ENCODE measurements at regions not wholly inside any gene's neighbourhood (a gene's known extent, or its start where the extent isn't known, plus 50 kb on each side); places are given as distances from the start of the nearest gene placed in this dataset.

DNA sequence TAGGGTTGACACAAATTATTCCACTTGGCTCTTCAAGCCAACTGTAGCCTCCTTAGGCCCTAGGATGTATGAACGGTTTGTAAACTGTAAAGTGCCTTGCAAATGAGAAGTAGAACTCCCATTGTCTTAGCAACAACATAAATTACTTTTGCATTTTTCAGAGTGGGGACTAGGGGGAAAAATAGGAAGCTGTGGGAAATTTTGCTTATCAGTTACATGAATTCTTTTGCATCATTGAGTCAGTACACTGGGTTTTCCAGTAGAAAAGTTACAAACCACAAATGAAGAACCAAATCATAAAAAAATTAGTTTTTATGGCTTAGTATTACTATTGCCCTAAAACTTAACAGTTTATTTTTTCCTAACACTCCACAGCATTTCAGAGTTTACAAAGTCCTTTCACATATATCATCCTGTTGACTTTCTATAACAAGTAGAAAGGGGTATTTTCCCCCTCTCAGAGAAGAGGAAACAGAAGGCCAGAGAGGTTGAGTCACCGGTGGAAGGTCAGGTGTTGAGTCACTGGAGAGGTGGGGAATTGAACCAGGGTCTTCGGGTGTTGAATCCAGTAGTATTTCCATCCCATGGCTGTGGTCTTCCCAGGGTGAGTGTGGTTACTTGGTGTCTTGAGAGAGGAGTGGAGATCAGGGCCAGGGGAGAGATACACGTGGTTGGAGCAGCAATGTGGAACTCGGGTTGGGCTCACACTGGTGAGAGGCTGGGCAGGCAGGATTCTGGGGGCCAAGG lies 71.9 kb upstream of the USP24 start:
- H3K27me3 Mint-ChIP-seq = no peaks in the 10 kb centered on the region
- H3K4me3 Mint-ChIP-seq = peak overlapping the region; percentile 59
- H3K27ac Mint-ChIP-seq = peak overlapping the region; percentile 89
- ATAC-seq = peak; percentile 62
- H3K4me1 Mint-ChIP-seq = peaks cover 37% of the 10 kb centered on the region
- H3K36me3 Mint-ChIP-seq = no peaks in the 10 kb centered on the region
- no peaks in the 10 kb centered on the region for H3K9me3 Mint-ChIP-seq

DNA sequence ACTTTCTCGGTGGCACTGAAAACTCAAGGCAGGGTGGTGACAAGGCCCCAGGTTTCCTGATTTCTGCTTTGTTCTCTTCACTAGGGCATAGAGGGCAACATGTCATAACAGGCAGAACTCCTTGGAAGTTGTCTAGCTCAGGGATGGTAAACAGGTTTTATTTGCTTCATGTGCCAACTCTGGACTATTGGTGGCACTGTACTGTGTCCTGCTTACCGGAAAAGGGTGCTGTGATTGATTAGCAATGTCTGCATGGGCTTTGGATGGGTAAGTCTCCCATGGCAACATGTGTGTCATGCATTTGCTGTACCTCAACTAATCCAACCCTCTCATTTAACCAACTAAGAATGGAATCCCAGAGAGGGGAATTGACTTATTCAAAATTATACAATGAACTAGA lies 70.7 kb upstream of the USP24 start:
- Mint-ChIP-seq H3K4me3 (no peak overlapping the region), H3K27me3 (no peaks in the 10 kb centered on the region), H3K4me1 (peaks cover 37% of the 10 kb centered on the region), H3K27ac (peak overlapping the region; percentile 89), H3K36me3 (no peaks in the 10 kb centered on the region), H3K9me3 (no peaks in the 10 kb centered on the region)
- ATAC-seq = no peak

DNA sequence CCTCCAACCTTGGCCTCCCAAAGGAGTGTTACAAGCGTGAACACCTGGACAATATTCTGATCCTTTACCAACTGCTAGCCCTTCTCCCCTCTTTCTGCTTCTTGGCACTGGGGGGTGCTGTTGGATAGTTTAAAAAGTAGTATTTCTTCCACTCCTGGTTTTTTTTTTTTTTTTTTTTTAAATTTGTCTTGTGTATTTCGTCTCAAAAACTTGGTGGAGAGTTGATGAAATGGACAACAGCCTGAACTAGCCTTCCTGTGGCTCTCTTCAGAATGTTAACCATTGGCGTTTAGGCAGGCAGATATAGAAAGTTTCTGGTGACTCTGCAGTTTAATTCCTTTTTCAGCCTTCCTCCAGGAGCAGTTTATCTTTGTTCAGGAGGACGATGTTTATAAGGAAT lies 69.7 kb upstream of the USP24 start:
- Mint-ChIP-seq H3K9me3 (no peaks in the 10 kb centered on the region), H3K27me3 (no peaks in the 10 kb centered on the region), H3K4me3 (no peak overlapping the region), H3K4me1 (peaks cover 37% of the 10 kb centered on the region), H3K36me3 (no peaks in the 10 kb centered on the region), H3K27ac (peak overlapping the region; percentile 89)
- no peak for ATAC-seq

DNA sequence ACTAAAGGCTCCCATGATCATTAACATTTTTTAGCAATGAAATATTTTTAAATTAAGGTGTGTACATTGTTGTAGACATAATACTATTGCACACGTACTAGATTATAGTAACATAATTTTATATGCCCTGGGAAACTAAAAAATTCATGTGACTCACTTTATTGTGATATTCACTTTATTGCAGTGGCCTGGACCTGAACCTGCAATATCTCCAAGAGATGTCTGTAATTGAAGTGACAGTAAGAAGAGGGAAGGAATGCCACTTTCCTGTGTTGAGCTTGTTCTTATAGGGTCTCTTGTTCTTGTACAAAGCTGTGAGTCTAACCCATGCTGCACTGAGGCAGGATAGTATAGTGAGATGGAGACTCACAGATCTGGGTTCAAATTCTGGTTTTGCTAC lies 66.9 kb upstream of the USP24 start:
- peaks cover 32% of the 10 kb centered on the region for H3K4me1 Mint-ChIP-seq
- no peak overlapping the region for H3K27ac Mint-ChIP-seq
- H3K36me3 Mint-ChIP-seq = no peaks in the 10 kb centered on the region
- no peaks in the 10 kb centered on the region for H3K27me3 Mint-ChIP-seq
- no peaks in the 10 kb centered on the region for H3K9me3 Mint-ChIP-seq
- no peak overlapping the region for H3K4me3 Mint-ChIP-seq
- ATAC-seq = no peak

DNA sequence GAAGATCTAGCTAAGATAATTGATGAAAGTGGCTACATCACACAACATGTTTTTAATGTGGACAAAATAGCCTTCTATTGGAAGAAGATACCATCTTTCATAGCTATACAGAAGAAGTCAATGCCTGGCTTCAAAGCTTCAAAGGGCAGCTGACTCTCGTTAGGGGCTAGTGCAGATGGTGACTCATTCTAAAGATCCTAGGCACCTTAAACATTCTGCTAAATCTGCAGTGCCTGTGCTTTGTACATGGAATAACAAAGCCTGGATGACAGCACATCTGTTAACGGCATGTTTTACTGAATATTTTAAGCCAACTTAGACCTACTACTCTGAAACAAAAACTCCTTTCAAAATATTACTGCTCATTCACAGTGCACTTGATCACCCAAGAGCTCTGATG lies 65.6 kb upstream of the USP24 start:
- H3K4me3 Mint-ChIP-seq = no peak overlapping the region
- H3K27ac Mint-ChIP-seq = no peak overlapping the region
- no peaks in the 10 kb centered on the region for H3K36me3 Mint-ChIP-seq
- H3K27me3 Mint-ChIP-seq = no peaks in the 10 kb centered on the region
- ATAC-seq = no peak
- H3K4me1 Mint-ChIP-seq = peaks cover 38% of the 10 kb centered on the region
- H3K9me3 Mint-ChIP-seq = no peaks in the 10 kb centered on the region

DNA sequence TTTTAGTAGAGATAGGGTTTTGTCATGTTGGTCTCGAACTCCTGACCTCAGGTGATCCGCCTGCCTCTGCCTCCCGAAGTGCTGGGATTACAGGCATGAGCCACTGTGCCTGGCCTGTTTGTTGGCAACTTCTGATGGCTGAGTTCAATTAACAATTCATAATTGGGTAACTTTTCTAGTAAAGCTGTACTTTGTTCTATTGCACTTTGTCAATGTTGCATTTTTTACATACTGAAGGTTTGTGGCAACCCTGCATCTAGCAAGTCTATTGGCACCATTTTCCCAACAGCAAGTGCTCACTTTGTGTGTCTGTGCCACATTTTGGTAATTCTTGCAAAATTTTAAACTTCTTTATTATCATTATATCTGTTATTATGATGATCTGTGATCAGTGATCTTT lies 64.5 kb upstream of the USP24 start:
- Mint-ChIP-seq H3K27me3 (no peaks in the 10 kb centered on the region), H3K4me3 (no peak overlapping the region), H3K36me3 (no peaks in the 10 kb centered on the region), H3K4me1 (peaks cover 34% of the 10 kb centered on the region), H3K27ac (no peak overlapping the region), H3K9me3 (no peaks in the 10 kb centered on the region)
- ATAC-seq = no peak

DNA sequence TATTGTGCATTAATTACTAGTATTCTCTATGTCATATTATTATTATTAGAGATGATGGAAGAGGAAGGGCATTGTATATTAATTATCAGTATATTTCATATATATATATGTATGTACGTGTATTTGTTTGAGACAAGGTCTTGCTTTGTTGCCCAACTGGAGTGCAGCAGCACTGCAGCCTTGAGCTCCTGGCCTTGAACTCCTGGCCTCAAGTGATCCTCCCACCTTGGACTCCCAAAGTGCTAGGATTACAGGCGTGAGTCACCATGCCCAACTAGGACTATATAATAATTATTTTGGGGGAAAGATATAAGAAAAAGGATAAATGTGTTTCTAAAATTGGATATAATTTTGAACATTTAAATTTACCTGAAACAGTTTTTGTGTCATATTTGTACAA lies 63.2 kb upstream of the USP24 start:
- H3K9me3 Mint-ChIP-seq = no peaks in the 10 kb centered on the region
- no peak for ATAC-seq
- no peaks in the 10 kb centered on the region for H3K27me3 Mint-ChIP-seq
- H3K27ac Mint-ChIP-seq = peak overlapping the region; percentile 88
- no peak overlapping the region for H3K4me3 Mint-ChIP-seq
- H3K36me3 Mint-ChIP-seq = no peaks in the 10 kb centered on the region
- peaks cover 33% of the 10 kb centered on the region for H3K4me1 Mint-ChIP-seq

DNA sequence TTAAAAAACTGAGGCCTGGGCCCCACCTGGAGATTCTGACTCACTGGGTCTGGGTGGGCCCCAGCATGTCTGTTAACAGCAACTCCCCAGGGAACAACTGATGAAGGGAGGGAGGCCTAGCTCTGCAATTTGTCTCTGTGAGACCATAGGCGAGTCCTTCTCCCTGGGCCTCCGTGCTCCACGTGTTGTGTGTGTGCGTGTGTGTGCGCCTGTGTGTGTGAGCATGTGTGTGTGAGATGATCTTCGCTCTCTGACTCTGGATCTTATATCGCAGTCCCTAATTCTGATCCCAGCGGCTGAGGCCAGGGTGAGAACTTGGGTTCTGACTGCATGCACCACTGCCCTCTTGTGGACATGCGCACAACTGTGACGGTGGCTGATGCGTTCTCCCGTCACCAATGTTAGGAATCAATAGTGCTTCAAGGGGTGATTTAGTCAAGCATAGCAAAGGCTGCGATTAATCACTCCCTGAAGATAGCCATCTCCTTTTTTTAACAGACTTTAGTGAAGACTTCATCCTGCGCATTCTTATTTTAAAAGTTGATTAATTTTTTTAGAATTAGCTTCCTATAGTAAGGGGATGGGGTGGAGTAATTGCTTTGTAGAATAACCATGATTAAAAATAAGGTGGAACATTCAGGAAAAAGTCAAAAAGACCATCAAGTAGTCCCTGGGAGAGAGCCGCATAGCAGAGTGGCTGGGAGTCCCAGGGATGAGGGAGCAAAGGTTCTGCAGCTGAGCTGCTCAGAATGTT lies 62.4 kb upstream of the USP24 start:
- peak overlapping the region; percentile 57 for H3K4me3 Mint-ChIP-seq
- no peaks in the 10 kb centered on the region for H3K36me3 Mint-ChIP-seq
- no peaks in the 10 kb centered on the region for H3K9me3 Mint-ChIP-seq
- peak; percentile 95 for ATAC-seq
- peaks cover 33% of the 10 kb centered on the region for H3K4me1 Mint-ChIP-seq
- peak overlapping the region; percentile 88 for H3K27ac Mint-ChIP-seq
- H3K27me3 Mint-ChIP-seq = no peaks in the 10 kb centered on the region

DNA sequence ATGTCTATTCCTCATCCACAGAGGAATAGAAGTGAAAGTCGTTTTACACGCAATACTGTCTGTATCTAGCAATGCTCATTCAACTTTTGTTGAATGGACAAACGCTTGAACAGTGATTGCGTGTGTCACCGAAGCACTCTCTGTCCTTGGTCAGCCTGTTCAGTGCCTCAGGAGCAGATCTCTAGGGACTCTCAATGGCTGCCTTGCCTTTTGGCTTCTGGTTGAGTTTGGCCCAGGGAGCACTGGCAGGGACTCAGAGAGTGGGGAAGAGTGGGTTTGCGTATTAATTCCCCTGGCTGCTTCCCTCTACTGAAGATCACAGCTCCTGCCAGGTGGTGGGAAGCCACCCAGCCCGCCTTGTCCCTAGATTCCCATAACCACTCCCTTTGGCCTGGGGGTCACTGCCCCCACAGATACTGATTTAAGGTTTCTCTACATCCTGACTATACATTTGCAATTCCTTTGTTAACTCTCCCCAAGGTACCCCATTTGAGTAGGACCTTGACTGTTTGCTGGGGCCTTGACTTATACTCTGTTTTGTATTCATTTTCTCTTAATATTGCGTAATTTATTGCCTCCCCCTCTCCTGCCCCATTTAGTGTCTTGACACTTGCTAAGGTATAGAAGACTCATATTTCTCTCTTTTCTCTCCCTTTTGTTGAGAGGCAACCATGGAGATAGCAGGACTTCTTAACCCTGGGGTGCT lies 61.7 kb upstream of the USP24 start:
- no peak for ATAC-seq
- Mint-ChIP-seq H3K4me1 (peaks cover 33% of the 10 kb centered on the region), H3K4me3 (peak overlapping the region; percentile 57), H3K9me3 (no peaks in the 10 kb centered on the region), H3K36me3 (no peaks in the 10 kb centered on the region), H3K27me3 (no peaks in the 10 kb centered on the region), H3K27ac (peak overlapping the region; percentile 88)

DNA sequence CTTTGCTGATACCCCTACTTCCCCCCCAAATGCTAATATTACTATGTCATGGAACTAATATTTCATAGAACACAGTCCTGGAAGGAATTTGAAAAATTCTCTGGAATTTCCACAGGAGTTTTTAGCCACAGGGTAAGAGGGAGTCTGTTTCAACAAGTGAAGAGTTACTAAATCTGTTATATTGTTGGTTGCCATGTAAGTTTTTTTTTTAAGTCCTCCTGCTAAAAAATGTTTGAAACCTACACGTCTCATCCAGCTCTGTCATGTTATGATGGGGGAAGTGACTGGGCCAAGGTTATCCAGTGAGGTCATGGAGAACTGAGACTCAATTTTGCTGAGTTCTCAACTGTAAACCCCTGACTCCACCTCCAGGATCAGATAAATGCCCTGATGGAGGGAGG lies 60.8 kb upstream of the USP24 start:
- peak overlapping the region; percentile 88 for H3K27ac Mint-ChIP-seq
- H3K4me1 Mint-ChIP-seq = peaks cover 33% of the 10 kb centered on the region
- H3K36me3 Mint-ChIP-seq = no peaks in the 10 kb centered on the region

DNA sequence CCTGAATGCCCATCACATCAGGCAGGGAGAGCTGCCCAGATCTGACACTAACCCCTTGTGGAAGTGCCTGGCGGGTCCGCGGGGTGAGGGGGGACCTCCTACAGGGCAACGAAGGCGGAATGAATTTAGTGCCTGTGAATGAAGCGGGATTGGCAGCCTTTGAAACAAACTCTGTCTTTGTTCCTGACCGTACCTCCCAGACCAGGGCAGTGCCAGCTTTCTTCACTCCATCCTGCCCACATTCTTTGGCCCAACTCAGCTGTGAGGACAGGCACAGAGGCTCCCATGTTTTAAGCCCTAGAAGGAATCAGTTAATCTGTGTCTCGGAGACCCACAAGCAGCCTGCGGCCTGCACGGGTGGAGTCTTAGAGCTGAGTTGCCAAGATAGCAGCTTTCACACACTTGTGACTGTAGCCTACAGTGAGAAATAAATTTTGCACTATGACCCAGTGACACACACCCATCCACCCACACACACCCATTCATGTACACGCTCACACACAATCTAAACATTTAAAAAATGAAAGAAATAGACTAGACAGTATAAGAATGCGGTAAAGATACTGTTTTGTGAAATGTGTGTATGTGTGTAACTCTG lies 60.1 kb upstream of the USP24 start:
- ATAC-seq = no peak
- H3K27me3 Mint-ChIP-seq = no peaks in the 10 kb centered on the region
- peak overlapping the region; percentile 88 for H3K27ac Mint-ChIP-seq
- H3K36me3 Mint-ChIP-seq = no peaks in the 10 kb centered on the region
- peaks cover 33% of the 10 kb centered on the region for H3K4me1 Mint-ChIP-seq
- H3K4me3 Mint-ChIP-seq = no peak overlapping the region
- no peaks in the 10 kb centered on the region for H3K9me3 Mint-ChIP-seq

More for the DNA sequence above, 60.8 kb upstream of the USP24 start:
- H3K4me3 Mint-ChIP-seq = no peak overlapping the region
- no peak for ATAC-seq
- H3K27me3 Mint-ChIP-seq = no peaks in the 10 kb centered on the region
- H3K9me3 Mint-ChIP-seq = no peaks in the 10 kb centered on the region

DNA sequence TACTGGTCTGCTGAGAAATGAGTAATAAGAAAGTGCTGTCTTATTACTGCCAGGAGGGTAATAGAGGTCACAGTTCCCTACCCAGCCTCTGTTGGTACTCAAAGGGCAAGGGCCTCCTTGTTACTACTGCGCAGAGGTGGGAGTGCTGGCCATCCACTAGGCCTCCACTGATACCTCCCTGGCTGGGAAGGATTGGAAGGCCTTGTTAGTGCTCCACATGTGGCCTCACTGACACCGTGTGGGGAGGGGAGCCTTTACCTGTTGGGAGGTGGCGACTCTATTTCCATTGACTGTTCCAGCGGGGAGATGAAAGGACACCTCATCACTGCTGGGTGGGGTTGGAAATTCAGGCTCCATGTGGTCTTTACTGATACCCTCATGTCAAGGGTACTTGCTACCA lies 57.8 kb upstream of the USP24 start:
- Mint-ChIP-seq H3K36me3 (no peaks in the 10 kb centered on the region), H3K4me1 (peaks cover 28% of the 10 kb centered on the region), H3K27me3 (no peaks in the 10 kb centered on the region), H3K27ac (peak overlapping the region; percentile 58), H3K4me3 (no peak overlapping the region), H3K9me3 (no peaks in the 10 kb centered on the region)
- ATAC-seq = no peak
